ENCODE measurements at regions not wholly inside any gene's neighbourhood (a gene's known extent, or its start where the extent isn't known, plus 50 kb on each side); places are given as distances from the start of the nearest gene placed in this dataset.

DNA sequence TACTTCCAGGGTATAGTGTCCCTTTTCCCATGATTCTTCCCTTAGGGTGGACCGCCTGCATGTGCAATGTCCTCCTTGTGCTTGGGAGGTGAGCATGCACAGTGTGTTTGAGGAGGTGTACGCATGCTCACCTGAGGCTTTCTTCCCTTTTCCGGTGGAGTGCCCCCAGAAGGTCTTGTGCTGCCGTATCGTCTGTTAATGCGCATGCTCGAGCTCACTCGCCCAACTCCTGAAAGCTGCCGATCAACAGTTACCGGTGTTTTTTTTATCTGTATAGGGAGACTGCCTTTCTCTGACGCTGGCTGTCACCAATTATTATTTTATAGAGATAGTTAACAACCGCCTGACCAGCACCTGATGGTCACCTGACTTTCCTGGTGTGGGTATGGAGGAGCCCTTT, 458.8 kb upstream of the MEX3C start:
- DNase-seq (ENCODE audit: low read depth), result no peak
- H3K4me3 ChIP-seq (ENCODE audit: low read depth, low read length), result no peak overlapping the region

DNA sequence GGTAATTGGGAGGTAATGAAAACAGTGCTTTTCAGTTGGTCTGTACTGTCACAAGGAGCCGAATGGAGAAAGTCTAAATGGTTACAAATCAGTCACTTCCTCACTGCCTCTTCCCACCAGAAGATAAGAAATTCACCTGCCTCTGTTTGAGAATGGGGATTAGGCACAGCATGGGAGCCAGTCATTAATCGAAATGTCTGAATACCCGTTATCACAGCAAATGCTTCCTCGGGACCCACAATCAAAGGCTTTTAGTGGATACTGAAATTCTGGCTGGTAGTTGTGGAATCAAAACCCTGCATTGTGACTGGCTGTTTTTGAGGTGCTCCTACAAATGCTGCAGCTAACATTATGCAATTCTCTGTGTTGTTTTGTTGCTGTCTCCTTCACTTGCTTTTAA, 461.0 kb upstream of the MEX3C start:
- no peak overlapping the region for H3K4me3 ChIP-seq (ENCODE audit: low read depth, low read length)
- DNase-seq (ENCODE audit: low read depth), result no peak

DNA sequence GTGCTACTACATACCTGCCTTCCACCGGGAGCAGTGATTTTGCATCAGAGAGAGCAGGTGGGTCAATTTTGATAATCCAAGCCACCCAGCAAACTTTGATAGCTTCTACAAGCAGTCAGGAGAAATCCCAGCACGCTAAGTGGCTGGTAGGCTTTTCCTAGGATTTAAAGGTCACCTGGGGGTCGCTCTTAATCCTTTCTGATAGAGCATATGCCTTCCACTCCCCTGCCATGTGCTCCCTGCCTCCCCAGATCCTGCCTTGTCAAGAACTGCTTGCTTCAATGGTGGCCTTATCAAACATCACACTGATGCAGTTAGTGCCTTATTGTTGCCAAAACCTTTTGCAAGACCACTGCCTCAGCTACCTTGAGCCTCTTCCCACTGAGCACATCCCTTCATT, 462.3 kb upstream of the MEX3C start:
- no peak for DNase-seq (ENCODE audit: low read depth)
- H3K4me3 ChIP-seq (ENCODE audit: low read depth, low read length), result no peak overlapping the region

DNA sequence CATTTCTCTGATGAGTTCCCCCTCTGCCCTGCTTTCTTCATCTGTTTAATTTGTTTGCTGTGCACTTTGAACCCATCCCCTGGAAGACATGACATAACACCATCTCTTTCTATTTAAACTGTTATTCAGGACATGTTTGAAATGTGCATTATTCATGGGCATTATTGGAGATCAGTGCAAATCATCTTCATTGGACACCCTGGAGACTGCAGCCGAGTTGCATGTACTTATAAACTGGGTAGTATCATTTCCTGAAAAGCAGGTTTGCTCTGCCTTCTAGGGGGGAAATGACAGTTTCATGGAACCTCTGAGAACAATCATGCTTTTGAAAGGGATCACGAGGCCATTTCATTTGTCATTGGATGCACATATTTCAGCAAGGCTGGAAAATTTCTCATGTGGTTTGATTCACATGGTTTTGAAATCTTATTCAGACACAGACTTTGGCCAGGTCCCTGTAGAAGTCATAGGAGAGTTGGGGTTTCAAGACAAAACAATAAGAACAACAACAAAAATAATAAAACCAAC, 462.8 kb upstream of the MEX3C start:
- no peak overlapping the region for H3K4me3 ChIP-seq (ENCODE audit: low read depth, low read length)
- DNase-seq (ENCODE audit: low read depth), result no peak

DNA sequence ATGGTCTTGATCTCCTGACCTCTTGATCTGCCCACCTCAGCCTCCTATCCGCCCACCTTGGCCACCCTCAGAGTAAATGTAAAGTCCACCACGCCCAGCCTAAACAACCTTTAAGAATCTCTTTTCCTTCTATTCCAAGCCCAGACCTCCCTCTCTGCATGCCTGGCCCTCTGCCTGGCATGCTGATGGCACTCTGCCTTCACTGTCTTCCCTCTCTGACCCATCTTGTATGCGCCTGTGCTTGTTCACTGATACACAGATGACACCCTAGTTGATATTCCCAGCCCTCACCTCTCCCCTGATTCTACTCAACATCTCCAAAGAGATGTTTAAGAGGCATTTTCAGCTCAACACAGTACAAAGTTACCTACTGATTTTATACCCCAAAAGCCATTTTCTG, 466.8 kb upstream of the MEX3C start:
- DNase-seq (ENCODE audit: low read depth), result no peak
- H3K4me3 ChIP-seq (ENCODE audit: low read depth, low read length), result no peak overlapping the region

DNA sequence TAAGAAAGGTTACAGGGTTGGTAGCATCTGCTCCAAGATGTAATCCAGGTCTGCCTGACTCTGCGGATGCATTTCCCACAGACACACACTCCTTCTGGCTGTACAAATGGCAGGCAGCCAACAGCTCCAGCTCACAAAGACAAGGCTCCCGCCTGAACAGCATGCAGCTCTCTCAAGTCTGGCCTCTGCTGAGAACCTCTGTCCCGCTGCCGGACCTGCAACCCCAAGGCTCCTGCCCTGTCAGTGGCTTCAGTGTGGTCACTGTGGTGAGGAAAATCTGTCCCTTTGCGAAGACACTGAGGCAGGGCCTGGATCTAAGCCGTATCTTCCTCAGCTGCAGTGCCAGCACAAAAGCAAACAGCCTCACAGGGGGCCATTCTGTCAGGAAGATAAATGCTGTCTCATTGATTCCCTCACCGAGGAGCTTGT, 469.3 kb upstream of the MEX3C start:
- no peak for DNase-seq (ENCODE audit: low read depth)
- no peak overlapping the region for H3K4me3 ChIP-seq (ENCODE audit: low read depth, low read length)

DNA sequence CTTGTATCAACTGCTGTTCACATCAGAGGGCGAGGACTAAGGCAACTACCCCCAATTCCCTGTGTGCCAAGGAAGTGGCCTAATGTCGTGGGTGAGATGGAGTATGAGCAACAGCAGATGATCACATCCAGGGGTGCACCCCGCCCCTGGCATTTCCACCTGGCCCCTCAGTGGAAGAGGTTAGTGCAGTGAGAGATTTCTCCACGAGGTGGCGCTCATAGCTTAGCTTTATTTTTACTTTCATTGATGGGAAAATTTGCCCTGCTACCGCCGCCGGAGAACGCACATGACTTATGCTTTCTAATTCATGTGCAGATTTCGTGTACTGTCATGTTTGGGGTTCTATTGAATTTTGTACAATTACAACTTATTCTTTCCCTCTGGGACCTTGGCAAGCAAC, 470.6 kb upstream of the MEX3C start:
- no peak overlapping the region for H3K4me3 ChIP-seq (ENCODE audit: low read depth, low read length)
- DNase-seq (ENCODE audit: low read depth), result no peak

DNA sequence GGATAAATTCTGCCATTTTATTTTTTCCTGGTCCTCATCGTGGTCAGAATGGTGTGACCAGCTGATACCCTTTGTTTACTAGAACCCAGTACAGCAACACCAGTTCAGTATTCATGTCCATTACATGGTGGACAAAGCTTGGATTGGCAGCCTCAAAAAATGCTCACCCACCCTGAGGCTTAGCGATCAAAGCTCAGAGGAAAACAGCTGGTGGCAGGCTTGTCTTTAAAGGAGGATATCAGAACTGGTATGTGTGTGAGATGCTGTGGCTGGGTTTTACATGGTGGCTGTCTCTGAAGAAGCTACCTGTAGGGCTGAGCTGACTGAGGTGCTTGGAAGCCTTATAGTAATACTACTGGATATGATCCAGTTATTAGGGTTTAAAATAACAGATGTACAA, 471.1 kb upstream of the MEX3C start:
- no peak overlapping the region for H3K4me3 ChIP-seq (ENCODE audit: low read depth, low read length)
- DNase-seq (ENCODE audit: low read depth), result no peak

DNA sequence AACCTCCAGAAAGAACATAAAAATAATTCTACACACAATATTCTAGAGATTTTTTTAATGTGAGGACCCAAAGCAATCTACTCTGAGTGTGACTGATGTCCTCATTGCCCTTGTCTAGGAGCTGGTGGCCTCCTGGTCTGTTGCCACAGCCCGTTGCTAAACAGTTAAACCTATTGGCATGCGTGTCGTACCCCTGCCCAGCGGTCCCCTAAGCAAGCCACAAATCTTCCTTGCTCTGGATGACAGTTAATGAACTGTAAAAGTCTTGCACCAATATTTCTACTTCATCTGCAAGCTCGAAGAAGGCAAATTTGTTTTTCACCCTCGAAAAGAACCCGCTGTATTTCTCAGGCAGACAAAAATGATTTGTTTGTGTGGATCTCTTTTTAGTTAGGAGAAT, 489.1 kb upstream of the MEX3C start:
- no peak overlapping the region for H3K4me3 ChIP-seq (ENCODE audit: low read depth, low read length)
- DNase-seq (ENCODE audit: low read depth), result no peak

DNA sequence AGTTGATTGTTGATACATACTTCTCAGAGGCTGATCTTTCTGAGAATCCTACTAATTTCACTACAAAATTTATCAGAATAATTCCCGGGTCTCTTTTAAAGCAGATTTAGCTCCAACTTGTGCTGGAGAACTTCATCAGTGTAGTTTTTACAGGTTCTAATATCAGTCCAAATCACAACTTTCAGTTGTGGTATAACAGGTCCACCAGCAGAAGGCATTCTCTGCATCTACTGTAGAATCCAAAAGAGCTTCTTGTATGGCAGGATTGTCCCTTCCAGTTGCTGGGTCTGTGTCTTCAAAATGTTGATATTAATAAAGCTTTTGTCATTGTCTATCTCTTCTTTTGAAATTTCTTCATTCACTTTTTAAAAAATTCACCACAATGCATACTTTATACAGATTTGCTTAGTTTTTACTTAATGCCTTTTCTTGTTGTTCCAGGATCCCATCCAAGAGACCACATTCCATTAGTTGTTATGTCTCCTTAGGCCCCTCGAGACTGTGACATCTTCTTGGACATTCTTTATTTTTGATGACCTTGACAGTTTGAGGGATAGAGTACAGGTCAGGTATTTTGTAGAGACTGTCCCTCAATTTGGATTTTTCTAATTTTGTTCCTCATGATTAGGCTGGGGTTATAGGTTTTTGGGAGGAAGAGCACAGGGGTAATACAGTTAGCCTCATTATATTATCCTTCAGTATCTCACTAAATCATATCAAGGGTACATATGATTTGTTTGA, 490.5 kb upstream of the MEX3C start:
- H3K4me3 ChIP-seq (ENCODE audit: low read depth, low read length), result no peak overlapping the region
- DNase-seq (ENCODE audit: low read depth), result no peak

DNA sequence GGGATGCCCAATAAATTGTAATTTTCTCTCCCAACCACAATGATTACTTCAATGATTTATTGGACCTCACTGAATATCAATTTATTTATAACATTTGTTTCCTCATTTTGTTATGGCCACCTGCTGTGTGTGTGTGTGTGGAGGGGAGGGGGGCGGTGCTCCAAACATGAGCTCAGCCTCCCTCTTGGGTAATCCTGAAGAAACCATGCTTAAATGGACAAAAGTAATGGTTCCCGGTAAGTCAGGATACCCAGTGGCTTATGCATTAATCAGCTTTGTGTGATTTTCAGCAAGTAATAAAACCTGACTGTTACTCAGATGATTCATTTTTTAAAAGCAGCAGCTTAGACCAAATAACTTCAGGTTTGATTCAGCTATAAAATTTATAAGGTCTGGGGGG, 495.1 kb upstream of the MEX3C start:
- no peak overlapping the region for H3K4me3 ChIP-seq (ENCODE audit: low read depth, low read length)
- DNase-seq (ENCODE audit: low read depth), result no peak

DNA sequence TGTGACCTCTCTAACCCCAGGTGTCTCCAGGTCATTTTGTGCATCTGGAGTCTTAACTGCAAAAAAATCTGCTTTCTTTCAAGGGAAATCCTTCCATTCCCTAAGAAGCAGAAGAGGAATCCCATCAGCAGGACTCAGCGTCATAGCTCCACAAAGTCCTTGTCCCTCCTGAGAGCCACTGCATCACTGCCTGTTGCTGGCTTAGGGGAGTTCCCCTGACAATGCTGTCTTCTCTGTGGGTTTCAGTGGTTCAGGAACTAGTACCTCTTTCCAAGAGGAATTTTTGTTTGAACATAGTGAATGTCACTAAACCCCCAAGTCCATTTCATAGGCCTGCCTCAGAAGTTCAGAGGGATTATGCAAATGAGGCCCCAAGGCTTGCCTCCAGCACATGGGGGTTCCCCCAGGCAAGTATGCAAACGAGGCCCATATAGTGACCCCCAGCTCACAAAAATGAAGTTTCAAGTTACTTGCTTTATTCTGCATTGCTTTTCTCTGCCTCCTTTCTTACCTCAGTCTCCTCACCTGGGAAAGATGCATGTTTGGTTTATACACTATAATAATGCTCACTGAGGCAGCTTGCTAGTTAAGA, 513.9 kb upstream of the MEX3C start:
- DNase-seq (ENCODE audit: low read depth), result no peak
- H3K4me3 ChIP-seq (ENCODE audit: low read depth, low read length), result no peak overlapping the region

DNA sequence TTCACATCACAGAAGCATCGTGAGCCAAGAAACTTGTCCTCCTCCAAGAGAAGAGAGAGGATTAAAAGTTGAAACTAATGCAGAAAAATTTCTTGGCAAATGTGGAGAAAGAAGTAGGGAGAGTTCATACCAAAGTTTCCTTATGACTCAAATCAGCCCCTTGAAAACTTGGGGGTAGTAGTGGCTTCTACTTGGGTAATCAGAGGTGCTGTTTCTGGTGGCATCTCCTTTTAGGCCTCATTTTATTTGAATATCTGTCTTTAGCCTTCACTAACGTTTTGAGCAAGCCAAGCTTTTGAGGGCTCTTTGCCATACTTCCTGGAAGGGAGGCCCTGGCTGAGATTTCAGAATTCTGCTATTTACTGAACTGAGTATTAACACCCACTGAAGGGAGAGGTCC, 515.3 kb upstream of the MEX3C start:
- no peak overlapping the region for H3K4me3 ChIP-seq (ENCODE audit: low read depth, low read length)

DNA sequence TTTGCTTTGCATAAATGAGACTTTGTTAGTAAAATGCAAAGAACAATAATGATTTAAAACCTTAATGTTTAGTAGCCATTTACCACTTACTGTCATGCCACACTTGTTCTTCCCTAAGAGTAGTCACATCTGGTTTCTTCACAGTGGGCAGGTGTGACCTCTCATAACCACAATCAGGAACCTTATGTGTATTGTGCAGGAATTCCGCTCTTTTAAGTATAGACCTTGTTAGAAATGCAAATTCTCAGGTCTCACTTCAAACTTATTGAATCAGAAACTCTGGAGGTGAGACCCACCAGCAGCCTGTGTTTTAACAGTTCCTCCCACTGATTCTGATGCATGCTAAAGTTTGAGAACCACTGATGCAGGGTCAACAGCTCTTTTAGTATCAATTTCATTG, 518.8 kb upstream of the MEX3C start:
- no peak overlapping the region for H3K4me3 ChIP-seq (ENCODE audit: low read depth, low read length)
- no peak for DNase-seq (ENCODE audit: low read depth)

More for the DNA sequence above, 515.3 kb upstream of the MEX3C start:
- no peak for DNase-seq (ENCODE audit: low read depth)

DNA sequence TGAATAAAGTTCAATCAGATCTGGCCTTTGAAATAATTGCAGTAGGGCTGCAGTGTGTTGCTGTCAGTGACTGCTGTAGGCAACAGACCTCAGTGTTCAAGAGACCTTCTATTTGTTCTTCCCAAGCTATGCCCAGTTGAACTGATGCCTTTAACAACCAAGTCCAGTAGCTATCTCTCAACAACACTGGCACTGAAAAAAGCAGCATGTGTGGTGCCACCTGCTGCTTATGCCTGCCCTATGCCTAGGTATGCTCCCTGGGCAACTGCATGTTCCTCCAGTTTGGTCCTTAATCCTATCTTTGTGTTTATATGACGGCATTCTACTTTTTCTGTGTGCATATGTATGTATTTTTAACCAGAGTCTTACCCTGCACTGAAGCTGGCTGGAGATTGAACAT, 523.9 kb upstream of the MEX3C start:
- no peak for DNase-seq (ENCODE audit: low read depth)
- H3K4me3 ChIP-seq (ENCODE audit: low read depth, low read length), result no peak overlapping the region

DNA sequence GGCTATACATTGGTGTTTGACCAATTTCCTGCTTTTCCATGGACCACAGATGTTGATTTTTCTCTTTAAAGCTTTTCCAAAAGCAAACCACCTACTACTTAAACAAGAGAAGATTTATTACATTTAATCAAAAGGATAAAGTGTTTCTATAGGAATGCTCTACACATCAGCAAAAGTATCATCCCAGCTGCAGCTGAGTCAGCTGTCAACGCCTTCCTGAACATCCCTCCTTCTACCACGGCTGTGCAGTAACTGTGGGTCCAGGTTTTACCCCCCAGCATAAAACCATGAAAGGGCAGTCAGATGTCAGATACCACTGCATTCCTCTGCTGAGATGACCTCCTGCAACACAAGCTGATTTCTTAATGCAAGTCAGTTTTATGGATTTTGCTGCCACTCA, 524.5 kb upstream of the MEX3C start:
- no peak overlapping the region for H3K4me3 ChIP-seq (ENCODE audit: low read depth, low read length)
- DNase-seq (ENCODE audit: low read depth), result no peak

DNA sequence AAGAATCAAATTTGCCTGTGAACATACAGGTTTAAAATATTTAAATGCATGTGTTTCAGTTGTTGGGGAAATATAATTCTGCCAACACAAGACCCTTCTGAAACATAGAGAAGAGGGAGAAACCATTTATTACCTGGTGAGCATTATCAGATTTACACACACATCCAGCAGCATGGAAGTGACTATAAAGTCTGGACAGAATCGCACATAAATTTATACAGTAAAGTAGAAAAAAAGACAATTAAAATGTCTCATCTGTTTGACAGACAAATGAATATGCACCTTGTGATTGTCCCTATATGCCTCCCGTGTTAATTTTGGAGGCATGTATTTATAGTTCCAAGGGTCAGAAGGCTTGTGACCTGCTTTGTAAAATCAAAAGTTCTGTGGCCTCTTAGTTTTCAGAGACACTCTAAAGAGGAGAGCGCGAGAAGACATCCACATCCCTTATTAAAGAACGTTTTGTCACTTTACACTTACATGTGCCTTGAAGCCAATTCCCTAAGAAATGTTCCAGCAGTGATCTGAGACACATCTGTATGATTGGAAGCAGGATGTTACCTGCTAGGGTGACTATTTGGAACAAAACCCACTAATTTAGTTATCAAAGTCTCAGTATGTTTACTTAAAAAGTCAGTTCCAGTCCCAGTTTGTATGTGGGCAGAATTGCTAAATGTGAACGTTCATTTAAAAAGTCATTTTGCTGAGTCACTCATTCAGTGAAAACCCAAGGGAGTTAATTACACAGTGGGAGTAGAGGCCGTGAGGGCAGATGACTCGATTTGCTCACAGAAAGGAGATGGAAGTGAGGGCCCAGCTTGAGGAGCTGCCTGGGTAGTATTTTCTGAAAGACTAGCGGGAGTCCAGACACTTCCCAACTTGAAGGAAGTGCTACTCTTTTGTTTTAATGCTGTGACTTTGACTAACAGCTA, 527.6 kb upstream of the MEX3C start:
- H3K4me3 ChIP-seq (ENCODE audit: low read depth, low read length), result no peak overlapping the region

DNA sequence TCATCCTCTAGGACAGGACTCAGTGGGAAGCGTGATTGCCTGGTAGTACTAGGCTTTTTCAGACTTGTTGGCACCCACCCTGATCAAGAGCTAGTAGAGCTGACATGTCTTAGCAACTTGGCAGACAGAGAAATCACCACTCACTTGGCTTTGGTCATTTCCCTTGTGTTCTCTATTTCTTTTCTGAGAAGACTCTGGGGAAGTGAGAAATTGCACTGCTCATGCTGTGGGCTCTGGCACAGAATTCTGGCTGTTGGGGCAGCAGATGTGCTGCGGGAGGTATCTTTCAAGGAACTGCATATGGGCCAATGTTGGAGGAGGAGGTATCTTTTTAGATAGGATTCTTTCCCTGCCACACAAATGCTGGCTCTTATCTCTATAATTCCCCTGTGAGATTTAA, 529.1 kb upstream of the MEX3C start:
- no peak for DNase-seq (ENCODE audit: low read depth)
- H3K4me3 ChIP-seq (ENCODE audit: low read depth, low read length), result no peak overlapping the region

More for the DNA sequence above, 527.6 kb upstream of the MEX3C start:
- DNase-seq (ENCODE audit: low read depth), result no peak

DNA sequence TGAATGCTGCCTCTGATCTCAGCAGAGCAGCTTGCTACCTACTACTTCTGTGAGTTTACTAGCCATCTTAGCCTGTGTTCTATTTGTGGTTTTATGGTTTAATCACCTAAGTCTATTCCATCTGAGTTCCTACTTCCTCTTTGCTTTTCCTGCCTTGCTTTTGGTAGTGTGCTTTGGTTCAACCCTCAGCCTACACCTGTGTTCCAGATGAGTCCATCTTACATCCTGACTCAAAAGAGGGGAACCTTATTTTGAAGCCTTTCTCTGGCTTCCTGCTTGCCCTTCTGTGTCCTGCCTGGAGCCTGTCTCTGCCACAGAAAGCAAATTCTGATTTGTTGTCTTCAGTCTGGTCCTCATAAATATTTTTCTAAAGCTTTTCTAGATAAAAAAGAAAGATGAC, 530.3 kb upstream of the MEX3C start:
- no peak for DNase-seq (ENCODE audit: low read depth)
- no peak overlapping the region for H3K4me3 ChIP-seq (ENCODE audit: low read depth, low read length)

DNA sequence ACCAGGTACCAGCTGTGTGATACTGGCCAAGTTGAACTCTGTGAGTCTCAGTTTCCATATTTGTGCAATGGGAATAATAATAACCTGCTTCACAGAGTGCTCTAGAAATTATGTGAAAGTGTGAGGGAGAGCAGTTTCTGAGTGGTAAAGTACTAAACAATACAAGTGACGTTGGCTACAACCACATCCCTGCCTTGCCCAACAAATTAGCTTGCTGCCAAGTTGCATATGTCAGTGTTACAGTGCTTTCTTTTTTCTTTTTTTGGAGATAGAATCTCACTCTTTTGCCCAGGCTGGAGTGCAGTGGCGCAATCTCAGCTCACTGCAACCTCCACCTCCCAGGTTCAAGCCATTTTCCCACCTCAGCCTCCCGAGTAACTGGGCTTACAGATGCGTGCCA, 533.6 kb upstream of the MEX3C start:
- H3K4me3 ChIP-seq (ENCODE audit: low read depth, low read length), result no peak overlapping the region
- DNase-seq (ENCODE audit: low read depth), result no peak

Data from skeletal muscle cell (primary cell).